ENCODE measurements at regions not wholly inside any gene's neighbourhood (a gene's known extent, or its start where the extent isn't known, plus 50 kb on each side); places are given as distances from the start of the nearest gene placed in this dataset.

GRCh38 chr2:64396001-64396400, 58.0 kb upstream of the LGALSL start:
- TF ChIP-seq EP300 (conservative IDR thresholded peaks at IDR 0.05; ENCODE audit: poor library complexity, severe bottlenecking) (no peak), CTCF (IDR thresholded peaks at IDR 0.05; ENCODE audit: poor library complexity, severe bottlenecking) (no peak), REST (IDR thresholded peaks at IDR 0.05; ENCODE audit: borderline replicate concordance) (no peak), POLR2AphosphoS5 (IDR thresholded peaks at IDR 0.05) (no peak)
